ENCODE measurements at regions not wholly inside any gene's neighbourhood (a gene's known extent, or its start where the extent isn't known, plus 50 kb on each side); places are given as distances from the start of the nearest gene placed in this dataset.

- no peak for DNase-seq (ENCODE audit: low read depth, low spot score)
- ChIA-PET CTCF (no interaction called here), POLR2A (no interaction called here)
- H3K4me3 ChIP-seq (ENCODE audit: low read depth, low read length), result no peak overlapping the region
- H3K27ac ChIP-seq (ENCODE audit: low read depth, low read length), result no peak overlapping the region
- H3K27me3 ChIP-seq (ENCODE audit: control insufficient read depth, insufficient read depth, low read length), result no peaks in the 10 kb centered on the region
- no peak for TF ChIP-seq CTCF (IDR thresholded peaks at IDR 0.05; ENCODE audit: low read depth, low read length)
- peaks cover 5% of the 10 kb centered on the region for H3K9me3 ChIP-seq (ENCODE audit: control insufficient read depth, insufficient read depth, low read length)
These were observed 973.7 kb upstream of the POU3F3 start for GRCh38 chr2:103880081-103880834.

- Histone ChIP-seq H3K27ac (ENCODE audit: low read depth, low read length) (no peak overlapping the region), H3K27me3 (ENCODE audit: control insufficient read depth, insufficient read depth, low read length) (no peaks in the 10 kb centered on the region), H3K4me3 (ENCODE audit: low read depth, low read length) (no peak overlapping the region), H3K9me3 (ENCODE audit: control insufficient read depth, insufficient read depth, low read length) (peaks cover 10% of the 10 kb centered on the region)
- TF ChIP-seq CTCF (IDR thresholded peaks at IDR 0.05; ENCODE audit: low read depth, low read length), result no peak
- DNase-seq (ENCODE audit: low read depth, low spot score), result no peak
- ChIA-PET POLR2A (no interaction called here), CTCF (no interaction called here)
These were observed 966.3 kb upstream of the POU3F3 start for GRCh38 chr2:103887625-103888024.

GRCh38 chr2:103896182-103896581, 957.7 kb upstream of the POU3F3 start:
- H3K4me3 ChIP-seq (ENCODE audit: low read depth, low read length), result no peak overlapping the region
- ChIA-PET POLR2A (no interaction called here), CTCF (no interaction called here)
- H3K27ac ChIP-seq (ENCODE audit: low read depth, low read length), result no peak overlapping the region
- H3K9me3 ChIP-seq (ENCODE audit: control insufficient read depth, insufficient read depth, low read length), result peaks cover 3% of the 10 kb centered on the region
- TF ChIP-seq CTCF (IDR thresholded peaks at IDR 0.05; ENCODE audit: low read depth, low read length), result no peak
- no peak for DNase-seq (ENCODE audit: low read depth, low spot score)
- H3K27me3 ChIP-seq (ENCODE audit: control insufficient read depth, insufficient read depth, low read length), result no peaks in the 10 kb centered on the region

- no peak overlapping the region for H3K4me3 ChIP-seq (ENCODE audit: low read depth, low read length)
- H3K9me3 ChIP-seq (ENCODE audit: control insufficient read depth, insufficient read depth, low read length), result peaks cover 11% of the 10 kb centered on the region
- DNase-seq (ENCODE audit: low read depth, low spot score), result no peak
- no peak for TF ChIP-seq CTCF (IDR thresholded peaks at IDR 0.05; ENCODE audit: low read depth, low read length)
- H3K27ac ChIP-seq (ENCODE audit: low read depth, low read length), result no peak overlapping the region
- ChIA-PET CTCF (no interaction called here), POLR2A (no interaction called here)
- H3K27me3 ChIP-seq (ENCODE audit: control insufficient read depth, insufficient read depth, low read length), result no peaks in the 10 kb centered on the region
These were observed 955.4 kb upstream of the POU3F3 start for GRCh38 chr2:103898561-103898960.

GRCh38 chr2:103902347-103902746, 951.6 kb upstream of the POU3F3 start:
- Histone ChIP-seq H3K4me3 (ENCODE audit: low read depth, low read length) (no peak overlapping the region), H3K27ac (ENCODE audit: low read depth, low read length) (no peak overlapping the region), H3K9me3 (ENCODE audit: control insufficient read depth, insufficient read depth, low read length) (peaks cover 11% of the 10 kb centered on the region), H3K27me3 (ENCODE audit: control insufficient read depth, insufficient read depth, low read length) (no peaks in the 10 kb centered on the region)
- DNase-seq (ENCODE audit: low read depth, low spot score), result no peak
- ChIA-PET CTCF (no interaction called here), POLR2A (no interaction called here)
- no peak for TF ChIP-seq CTCF (IDR thresholded peaks at IDR 0.05; ENCODE audit: low read depth, low read length)

Data from AG04450 (cell line).